Fibroblast of upper back skin (primary cell): ENCODE measurements at regions not wholly inside any gene's neighbourhood (a gene's known extent, or its start where the extent isn't known, plus 50 kb on each side); places are given as distances from the start of the nearest gene placed in this dataset.

Experiments used
- DNase-seq: peaks from one replicate; pipeline ENCODE4 v3.0.0-alpha.2; 2013

DNA sequence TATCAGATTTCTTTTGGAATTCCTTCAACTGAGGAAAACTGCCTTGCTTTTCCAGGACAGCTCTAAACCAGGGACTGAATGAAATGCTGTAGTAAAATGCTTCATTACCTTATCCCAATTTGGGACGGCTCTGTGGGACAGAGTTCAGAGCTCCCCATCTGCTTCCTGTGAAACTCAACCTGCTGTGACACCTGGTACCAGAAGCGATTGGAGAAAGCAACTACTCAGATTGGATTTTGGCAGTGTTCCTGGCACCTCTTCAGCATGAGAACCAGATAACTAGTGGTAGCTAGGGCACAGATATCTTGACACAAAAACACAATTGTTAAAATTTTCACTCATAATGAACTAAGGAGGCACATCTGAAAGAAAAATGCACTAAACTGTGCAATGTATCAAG, 539.1 kb downstream of the SI start:
- DNase-seq: no peak

DNA sequence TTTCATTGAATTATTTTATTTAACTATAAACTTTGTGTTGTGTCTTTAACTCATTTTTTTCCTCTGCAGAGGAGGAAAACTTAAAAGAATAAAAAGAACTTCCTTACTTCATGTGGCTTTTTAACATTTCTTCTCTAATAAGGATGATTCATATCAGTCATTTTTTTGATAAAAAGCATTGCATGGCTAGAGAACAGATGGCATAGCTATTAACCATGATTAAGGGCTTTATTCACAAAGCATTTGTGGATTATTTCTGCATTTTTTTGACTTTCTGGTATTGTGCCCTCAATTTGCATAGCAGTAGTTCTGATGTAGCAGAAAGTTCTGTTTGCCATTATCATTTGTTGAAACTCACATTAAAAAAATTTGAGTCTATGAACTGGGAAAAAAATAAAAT, 540.8 kb downstream of the SI start:
- no peak for DNase-seq

DNA sequence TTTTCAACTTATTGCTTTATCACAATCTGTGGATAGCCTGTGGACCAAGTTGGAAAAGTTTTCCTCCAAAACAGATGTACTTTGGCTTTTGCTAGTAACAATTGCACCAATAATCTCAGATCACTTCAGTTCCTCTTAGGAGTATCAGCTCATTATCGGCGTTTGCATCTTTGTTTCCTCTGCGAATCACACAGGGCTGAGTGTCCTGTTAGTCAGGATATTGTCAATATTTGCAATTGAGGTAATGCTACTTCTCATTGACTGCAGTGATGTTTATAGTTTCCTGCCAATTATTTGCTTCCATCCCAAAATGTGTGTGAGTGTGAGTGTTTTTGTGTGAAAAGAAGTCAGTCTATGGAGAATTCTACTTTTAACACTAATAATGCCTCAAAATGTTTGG, 545.0 kb downstream of the SI start:
- DNase-seq: no peak

DNA sequence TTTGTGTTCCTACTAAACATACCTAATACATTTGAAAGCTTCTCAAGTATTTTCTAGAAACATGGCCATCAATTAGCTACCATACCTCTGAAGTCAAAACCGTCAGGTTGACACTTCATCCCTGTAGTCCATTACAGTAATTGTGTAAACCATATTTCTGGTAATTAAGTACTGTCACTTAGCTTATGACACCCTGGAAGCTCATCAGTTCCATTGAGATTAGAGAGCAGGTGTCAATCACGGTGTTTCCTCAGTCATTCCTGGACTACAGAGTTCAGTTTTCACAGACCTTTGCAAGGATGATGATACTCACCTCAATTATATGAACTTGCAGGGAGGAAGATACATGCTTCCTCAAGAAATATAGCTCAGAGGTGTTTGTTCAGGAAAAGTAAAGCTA, 552.0 kb downstream of the SI start:
- no peak for DNase-seq

DNA sequence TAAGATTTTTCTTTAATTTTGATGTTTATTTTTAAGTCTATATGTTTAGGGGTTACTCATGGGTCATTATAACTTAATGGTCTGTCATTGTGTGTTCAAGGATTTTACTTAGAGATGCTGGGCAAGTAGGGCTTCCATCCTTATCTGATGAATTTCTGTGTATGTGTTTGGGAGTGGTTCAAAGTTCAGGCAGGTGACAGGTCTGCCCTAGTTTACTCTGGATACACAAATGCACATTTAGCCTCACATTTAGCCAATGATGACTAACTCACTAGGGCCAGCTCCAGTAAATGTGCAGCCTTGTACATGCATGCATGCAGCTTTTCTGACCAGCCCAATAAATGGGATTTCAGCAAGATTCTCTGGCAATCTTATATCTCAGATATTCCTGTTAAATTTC, 554.1 kb downstream of the SI start:
- no peak for DNase-seq

DNA sequence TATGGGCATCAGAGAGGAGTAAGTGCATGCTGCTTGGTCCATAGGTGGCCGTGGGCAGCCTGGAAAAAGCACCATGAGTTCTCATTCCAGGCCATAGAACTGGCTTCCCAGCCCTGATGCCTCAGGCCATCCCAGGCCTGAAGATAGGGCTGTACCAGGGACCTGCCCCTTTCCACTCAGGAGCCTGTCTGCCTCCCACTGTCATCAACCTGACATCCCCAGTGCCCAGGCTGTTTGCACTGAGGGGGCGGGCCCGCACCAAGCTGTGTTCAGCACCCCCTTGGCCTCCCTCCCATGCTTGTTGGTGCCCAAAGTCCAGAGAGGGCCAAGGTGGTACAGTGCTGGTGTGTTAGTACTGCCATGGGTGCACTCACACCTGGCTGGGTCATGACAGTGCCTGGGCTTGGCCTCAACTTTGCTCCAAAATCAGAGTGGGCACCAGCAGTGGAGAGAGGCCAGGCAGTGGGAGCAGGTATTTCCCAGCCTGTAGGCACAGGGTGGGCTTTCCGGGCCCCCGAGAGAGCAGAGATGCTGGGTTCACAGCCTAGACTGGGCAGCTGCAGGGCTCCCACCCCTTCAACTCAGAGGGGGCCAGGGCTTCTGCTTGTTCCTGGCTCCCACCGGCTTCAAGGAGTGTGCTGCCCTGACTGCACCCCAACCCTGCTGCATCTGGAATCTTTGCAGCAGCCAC, 556.1 kb downstream of the SI start:
- no peak for DNase-seq

DNA sequence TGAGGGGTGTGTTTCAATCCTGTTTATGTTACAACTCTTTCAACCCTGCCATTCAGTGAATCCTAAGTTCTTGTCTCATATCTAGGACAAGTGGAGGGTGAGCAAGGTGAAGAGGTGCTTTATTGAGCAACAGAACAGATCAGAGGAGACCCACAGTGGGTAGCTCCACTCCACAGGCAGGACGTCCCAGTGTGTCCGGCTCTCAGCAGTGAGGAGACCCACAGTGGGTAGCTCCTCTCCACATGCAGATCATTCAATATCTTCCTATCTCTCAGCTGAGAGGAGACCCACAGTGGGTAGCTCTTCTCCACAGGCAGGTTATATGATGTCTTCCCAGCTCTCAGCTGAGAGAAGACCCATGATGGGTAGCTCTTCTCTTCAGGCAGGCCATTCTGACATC, 556.7 kb downstream of the SI start:
- no peak for DNase-seq

DNA sequence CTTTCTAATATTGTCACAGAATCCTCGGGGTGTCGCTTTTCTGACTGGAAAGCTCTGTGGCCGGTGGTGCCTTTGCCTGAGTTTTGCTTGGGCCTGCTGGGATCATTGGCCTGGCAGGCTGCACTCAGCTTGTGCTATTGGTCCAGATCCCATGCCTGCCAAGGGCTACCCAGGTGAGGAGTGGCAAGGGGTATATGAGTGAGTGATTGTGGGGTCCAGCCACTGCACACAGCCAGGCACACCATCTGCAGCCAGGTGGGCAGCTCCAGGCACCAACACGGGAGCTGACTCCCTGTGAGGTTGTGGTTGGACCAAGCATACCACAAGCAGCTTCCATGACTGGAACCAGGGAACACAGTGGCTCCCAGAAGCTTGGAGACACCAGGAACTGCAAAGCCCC, 557.2 kb downstream of the SI start:
- DNase-seq: no peak

DNA sequence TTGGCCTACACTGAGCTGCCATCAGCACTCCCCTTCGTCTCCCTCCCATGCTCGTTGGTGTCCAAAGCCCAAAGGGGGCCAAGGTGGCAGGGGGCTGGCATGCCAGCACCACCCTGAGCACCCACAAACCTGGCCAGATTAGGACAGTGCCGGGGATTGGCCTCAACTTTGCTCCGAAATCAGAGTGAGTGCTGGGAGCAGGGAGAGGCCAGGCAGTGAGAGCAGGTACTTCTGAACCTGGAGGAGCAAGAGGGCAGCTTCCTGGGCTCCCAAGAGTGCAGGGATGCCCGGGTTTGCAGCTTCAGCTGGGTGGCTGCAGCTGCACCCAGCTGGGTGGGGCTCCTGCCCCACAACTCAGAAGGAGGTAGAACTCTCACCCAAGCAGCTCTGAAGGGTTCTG, 563.0 kb downstream of the SI start:
- DNase-seq: no peak

DNA sequence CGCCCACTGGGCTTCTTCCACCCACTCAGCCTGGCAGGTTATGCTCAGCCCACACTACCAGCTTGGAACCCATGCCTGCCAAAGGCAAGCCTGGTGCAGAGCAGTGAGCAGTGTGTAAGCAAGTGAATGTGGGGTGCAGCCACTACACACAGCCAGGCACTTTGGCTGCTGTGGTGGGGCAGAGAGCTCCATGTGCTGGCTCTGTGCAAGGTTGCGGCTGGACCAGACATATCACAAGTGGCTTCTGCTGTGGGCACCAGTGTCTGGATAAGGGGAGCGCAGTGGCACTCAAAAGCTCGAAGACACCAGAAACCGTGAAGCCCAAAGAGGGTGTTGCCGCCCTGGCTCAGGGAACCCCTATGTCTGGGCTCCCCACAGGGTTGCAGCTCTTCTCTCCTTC, 563.7 kb downstream of the SI start:
- DNase-seq: no peak

DNA sequence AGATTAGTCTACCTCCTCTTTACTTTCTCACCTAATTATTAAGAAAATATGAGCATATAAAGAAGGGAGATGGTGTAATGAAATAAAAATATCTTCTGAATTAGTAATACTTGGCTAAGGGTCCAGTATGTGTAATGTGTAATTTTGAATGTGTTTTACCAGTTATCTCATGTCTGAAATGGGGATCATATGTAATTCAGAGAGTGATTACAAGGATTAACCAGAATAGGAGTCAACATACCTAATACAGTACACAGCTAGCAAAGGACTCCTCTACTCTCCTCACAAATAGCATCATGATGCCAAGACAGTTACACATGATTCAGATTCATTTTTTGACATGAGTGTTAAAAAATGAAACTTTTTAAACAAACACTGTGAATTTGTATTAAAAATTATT, 570.4 kb downstream of the SI start:
- no peak for DNase-seq

DNA sequence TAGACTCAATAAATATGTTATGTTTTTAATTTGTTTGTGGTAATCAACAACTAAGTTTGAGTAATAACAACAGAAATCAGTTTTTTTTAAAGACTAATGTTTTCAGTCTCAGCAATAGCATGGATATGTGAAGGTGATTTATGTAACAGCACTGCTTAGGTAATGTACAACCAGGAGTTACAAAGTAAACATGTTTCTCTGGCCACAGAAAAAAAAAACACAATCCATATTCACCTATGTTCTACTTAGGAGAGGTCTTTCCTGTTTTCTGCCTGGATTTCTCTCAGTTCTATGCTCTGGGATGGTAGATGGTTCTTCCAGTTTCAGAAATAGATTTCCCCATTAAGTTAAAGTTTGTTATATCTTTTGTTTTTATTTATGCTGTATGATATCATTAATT, 579.4 kb downstream of the SI start:
- no peak for DNase-seq

DNA sequence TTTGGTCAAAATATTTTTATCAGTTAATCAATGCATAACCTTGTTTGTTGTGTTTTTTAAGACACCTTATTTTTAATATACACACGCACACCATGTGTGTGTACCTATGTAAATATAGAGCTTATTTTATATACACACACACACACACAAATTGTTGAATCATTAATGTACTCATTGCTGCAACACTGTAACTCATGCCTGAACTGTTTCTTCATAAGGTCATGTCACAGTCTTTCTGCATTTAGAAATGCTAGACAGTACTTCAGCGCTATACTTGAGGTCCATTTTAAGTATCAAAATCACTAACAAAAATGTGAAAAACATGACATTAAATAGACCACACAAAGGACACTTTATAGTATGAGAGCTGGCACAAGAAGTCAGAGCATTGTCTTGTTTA, 589.4 kb downstream of the SI start:
- no peak for DNase-seq

DNA sequence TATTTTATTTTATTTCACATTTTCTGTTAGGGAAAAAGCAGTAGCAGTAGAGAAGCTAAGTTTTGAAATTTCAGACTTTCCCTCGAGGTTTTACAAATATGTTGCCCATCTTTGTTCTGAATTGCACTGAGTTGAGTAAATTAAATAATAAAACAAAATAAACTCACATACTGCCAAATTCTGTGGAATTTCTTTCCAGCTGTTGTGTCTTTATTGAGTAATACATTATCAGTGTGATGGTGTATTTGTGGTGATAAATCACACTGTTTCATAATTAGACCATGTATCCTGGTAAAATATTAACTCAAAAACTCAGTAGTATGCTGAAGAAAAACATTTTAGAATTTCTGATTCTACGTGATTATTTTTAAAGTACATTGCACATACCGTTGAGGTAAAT, 592.1 kb downstream of the SI start:
- peak; percentile 16 for DNase-seq

DNA sequence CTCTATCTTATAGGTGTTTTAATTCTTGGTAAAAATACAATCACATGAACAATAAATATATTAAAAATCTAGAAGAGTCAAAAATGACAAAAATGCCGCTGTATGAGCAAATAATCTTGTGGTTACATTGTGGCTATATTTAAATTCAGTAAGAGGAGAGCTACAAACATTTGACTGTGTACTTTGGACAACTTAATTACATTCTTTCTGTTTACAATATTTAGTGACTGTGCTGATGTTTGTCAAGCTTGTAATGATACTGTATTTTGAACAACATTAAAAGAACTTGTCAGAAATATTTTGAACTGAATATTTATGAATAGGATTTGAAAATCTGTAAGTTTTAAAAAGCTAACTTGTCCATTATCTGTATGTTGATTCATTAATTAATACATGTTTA, 598.3 kb downstream of the SI start:
- no peak for DNase-seq

DNA sequence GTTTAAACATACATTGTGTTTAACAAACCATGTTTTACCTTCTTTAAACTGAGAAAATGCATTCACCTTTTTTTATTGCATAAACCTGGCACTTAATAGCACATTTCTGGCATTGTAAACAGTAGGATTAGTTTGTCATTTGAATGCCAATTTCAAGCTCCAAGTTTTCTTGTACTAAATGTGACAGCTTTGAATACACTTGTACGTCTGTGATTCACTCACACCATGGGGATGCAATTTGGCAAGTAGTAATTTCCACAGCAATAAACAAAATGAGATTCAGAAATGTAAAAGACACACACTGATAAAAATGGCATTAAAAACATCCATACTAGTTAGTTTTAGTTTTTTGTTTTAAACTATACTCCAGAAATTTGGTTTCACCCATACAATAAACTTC, 598.9 kb downstream of the SI start:
- no peak for DNase-seq

DNA sequence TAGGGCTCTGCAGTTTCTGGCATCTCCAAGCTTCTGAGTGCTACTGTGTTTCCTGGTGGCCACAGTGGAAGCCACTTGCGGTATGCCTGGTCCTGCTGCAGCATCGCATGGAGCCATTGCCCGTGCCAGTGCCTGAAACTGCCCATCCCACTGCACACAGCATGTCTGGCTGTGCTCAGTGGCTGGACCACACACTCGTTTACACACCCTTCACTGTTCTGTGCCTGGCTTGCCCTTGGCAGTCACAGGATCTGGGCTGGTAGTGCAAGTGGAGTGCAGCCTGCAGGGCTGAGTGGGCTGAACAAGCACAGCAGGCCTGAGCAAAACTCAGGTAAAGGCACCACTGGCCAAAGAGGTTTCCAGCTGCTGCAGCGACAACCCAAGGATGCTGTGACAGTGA, 600.0 kb downstream of the SI start:
- no peak for DNase-seq

DNA sequence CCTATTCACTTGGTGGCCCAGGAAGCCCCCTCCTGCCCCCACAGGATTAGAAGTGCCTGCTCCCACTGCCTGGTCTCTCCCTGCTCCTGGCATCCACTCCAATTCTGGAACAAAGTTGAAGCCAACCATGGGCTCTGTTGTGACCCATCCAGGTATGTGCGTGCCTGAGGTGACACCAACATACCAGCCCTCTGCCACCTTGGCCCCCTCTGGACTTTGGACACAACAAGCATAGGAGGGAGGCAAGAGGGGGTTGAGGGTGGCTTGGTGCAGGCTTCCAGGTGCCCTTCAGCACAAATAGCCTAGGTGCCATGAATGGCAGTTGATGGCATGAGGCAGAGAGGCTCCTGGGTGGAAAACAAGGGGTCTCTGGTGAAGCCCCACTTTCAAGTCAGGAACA, 600.9 kb downstream of the SI start:
- DNase-seq: no peak

DNA sequence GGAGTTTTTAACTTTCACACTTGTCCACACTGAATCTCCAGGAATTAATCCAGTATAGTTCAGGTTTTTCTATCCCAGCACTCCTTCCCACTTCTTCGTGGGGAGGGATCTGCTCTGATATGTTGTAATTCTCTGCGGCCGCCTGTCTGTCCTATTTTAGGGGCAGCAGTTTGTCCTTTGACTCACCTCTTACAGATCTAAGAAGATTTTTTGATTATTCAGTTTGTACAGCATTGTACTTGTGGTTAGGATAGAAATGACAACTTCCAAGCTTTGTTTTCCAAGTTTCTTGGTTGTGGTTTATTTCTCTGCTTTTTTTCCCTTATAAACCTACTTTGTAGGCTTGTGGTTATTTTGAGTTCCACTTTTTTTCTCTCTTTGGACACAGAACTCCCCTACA, 601.7 kb downstream of the SI start:
- DNase-seq: no peak

DNA sequence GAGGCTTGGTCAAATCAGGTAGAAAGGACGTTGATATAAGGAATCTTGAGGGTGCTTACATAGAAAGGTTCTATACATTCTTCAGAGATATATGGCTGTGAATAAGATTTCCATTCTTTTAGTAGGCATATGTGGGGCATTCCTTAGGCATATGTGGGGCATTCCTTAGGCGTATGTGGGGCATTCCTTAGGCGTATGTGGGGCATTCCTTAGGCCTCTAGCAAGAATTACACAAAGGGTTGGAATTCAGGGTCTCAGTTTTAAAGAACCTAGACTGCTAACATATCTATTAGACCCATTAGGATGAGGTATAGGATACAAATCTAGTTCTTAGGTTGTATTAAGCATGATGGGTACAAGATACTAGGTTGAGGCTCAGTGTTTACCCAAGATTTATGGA, 607.8 kb downstream of the SI start:
- DNase-seq: peak; percentile 25

DNA sequence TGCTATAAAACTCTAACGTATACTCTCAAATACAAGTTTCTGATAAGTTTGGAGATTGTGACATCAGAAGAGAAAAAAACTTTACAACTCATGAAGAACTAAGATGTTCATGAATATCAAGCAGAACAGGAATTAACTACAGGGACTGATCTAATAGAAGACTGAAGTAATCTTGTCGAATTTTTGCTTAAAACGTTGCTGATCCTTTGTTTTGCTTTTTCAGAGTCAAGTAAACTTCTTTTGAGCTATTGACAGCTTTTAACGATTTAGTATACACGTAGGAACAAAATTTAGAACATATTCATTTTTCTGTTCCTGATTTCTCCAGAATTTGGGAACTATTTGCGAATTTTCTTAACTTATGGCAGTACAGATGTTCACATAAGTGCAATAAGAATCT, 610.2 kb downstream of the SI start:
- no peak for DNase-seq

DNA sequence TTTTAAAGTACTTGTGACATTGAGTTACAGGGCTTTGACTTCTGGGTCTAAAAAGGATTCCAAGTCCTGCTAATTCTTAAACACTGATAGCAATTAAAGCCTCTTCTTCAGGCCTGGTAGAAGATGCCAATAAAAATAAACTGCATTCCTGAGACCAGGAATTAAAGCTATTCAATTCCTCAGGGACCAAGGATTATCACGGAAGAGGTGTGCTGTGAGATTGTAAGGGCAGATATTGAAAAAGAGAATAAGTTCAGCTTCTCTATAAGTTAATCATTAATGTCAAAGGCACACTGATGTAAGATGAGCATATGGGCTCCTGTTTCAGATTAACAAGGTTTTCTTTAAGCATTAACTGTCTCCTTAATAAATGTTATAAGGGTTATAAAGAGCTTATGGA, 611.3 kb downstream of the SI start:
- DNase-seq: peak; percentile 43

DNA sequence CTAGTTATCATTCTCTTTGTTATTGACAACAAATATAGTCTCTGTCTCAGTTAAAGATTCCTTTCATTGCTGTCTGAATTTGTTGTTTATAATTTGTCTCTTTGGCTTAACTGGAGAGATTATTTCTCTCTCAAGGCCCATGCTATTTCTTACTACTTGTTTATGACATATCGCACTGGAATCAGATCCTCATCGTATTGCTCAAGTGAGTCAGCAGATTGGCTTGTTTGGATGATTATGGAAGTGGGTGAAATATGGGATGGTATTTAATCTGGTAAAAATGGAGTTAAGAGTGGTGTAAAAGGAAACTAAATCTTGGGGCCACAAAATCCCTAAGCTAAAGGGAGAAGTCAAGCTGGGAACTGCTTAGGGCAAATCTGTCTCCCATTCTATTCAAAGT, 613.1 kb downstream of the SI start:
- DNase-seq: peak; percentile 69

DNA sequence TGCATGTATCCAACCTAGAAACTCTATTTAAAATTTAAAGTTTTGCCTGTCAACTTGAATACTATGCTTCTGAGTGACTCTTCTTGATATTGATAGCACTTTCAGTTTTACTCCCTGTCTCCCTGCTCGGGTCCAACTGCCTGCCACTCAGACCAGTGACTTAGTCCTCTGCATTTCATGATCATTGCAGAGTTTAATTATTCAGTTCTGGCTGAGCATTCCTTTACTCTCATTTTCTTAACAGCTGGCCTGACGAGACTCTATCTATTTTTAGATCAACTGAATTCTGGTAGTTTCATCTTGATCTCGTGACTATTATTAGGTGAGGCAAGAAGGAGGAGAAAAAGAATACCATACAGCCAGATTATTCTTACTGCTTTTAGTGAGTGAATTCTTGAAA, 617.4 kb downstream of the SI start:
- no peak for DNase-seq

DNA sequence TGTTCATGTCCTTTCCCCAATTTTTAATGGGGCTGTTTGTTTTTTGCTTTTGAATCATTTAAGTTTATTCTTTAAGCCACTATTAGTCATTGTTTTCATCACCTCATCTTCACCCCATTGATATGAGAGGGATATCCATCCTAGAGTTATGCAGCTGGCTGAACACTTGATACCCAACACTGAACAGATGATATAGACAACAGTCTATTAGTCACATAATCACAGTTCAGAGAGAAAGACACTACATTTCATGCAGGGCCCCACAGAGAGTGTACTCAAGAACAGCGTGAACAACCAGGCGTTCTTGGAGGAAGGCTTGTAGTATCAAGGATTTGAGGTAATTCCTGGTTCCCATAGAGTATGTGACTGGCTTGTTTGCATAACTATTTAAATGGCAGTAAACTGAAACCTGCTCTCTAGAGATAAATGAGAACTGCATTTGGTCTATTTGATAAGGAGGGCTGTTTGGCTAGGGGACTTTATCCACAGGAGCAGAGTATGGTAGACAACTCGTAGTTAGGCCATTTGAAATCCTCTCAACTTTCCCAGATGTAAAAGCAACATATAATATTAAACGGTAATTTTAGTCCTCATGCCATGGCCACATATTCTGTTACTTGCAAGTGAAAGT, 618.7 kb downstream of the SI start:
- no peak for DNase-seq
